ENCODE measurements at regions not wholly inside any gene's neighbourhood (a gene's known extent, or its start where the extent isn't known, plus 50 kb on each side); places are given as distances from the start of the nearest gene placed in this dataset.

GRCh38 chr3:80040067-80040466 lies 272.3 kb upstream of the ROBO1 start:
- H3K27ac ChIP-seq: no peak overlapping the region
- TF ChIP-seq CTCF (IDR thresholded peaks at IDR 0.05) (no peak), ZFX (IDR thresholded peaks at IDR 0.05; ENCODE audit: borderline replicate concordance) (no peak)

GRCh38 chr3:80036176-80036575 lies 268.4 kb upstream of the ROBO1 start:
- no peak overlapping the region for H3K27ac ChIP-seq
- TF ChIP-seq CTCF (IDR thresholded peaks at IDR 0.05): no peak
- no peak for TF ChIP-seq ZFX (IDR thresholded peaks at IDR 0.05; ENCODE audit: borderline replicate concordance)

GRCh38 chr3:80035021-80035420 lies 267.2 kb upstream of the ROBO1 start:
- TF ChIP-seq CTCF (IDR thresholded peaks at IDR 0.05) (no peak), ZFX (IDR thresholded peaks at IDR 0.05; ENCODE audit: borderline replicate concordance) (no peak)
- no peak overlapping the region for H3K27ac ChIP-seq

- TF ChIP-seq ZFX (IDR thresholded peaks at IDR 0.05; ENCODE audit: borderline replicate concordance): no peak
- no peak for TF ChIP-seq CTCF (IDR thresholded peaks at IDR 0.05)
- no peak overlapping the region for H3K27ac ChIP-seq
These were observed 255.2 kb upstream of the ROBO1 start for GRCh38 chr3:80023010-80023409.

- no peak overlapping the region for H3K27ac ChIP-seq
- TF ChIP-seq ZFX (IDR thresholded peaks at IDR 0.05; ENCODE audit: borderline replicate concordance) (no peak), CTCF (IDR thresholded peaks at IDR 0.05) (no peak)
These were observed 250.6 kb upstream of the ROBO1 start for GRCh38 chr3:80018375-80018774.

GRCh38 chr3:80017369-80017768 lies 249.6 kb upstream of the ROBO1 start:
- no peak overlapping the region for H3K27ac ChIP-seq
- TF ChIP-seq ZFX (IDR thresholded peaks at IDR 0.05; ENCODE audit: borderline replicate concordance) (no peak), CTCF (IDR thresholded peaks at IDR 0.05) (no peak)

- no peak overlapping the region for H3K27ac ChIP-seq
- TF ChIP-seq ZFX (IDR thresholded peaks at IDR 0.05; ENCODE audit: borderline replicate concordance): no peak
- TF ChIP-seq CTCF (IDR thresholded peaks at IDR 0.05): no peak
These were observed 246.8 kb upstream of the ROBO1 start for GRCh38 chr3:80014576-80014975.

All from 22Rv1 (cell line).